ENCODE measurements at regions not wholly inside any gene's neighbourhood (a gene's known extent, or its start where the extent isn't known, plus 50 kb on each side); places are given as distances from the start of the nearest gene placed in this dataset.

DNA sequence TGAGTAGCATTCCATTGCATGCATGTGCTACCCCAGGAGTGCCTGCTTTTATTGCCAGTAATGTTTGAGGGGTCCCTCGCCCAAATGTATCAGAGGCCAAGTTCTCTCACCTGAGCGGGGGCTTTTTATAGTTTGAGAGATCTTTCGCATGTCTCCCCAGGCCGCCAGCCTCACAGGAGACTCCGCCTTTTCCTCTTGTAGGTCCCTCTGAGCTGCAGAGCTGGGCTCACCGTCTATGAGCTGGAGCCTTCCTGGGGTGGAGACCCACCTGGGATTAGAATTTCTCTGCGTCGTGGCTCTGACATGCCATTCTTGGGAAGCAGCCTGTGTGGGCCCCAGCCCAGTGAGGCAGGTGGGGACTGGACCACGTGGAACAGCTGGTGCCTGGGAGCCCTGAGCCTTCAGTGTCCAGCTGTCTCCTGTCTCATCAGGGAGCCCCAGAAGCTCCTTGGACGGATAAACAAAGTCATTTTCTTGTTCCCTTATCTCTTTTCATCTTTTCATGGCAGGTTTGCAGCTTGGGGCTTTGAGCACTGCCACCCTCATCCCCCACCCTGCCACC lies 261.7 kb upstream of the CRY1 start:
- no peak for TF ChIP-seq SUZ12 (IDR thresholded peaks at IDR 0.05)
- no peak for TF ChIP-seq FOXM1 (IDR thresholded peaks at IDR 0.05; ENCODE audit: borderline replicate concordance)
- no peak for TF ChIP-seq BHLHE40 (IDR thresholded peaks at IDR 0.05; ENCODE audit: borderline replicate concordance)
- no peak for TF ChIP-seq ZNF384 (IDR thresholded peaks at IDR 0.05)
- TF ChIP-seq CTBP1 (IDR thresholded peaks at IDR 0.05; ENCODE audit: borderline replicate concordance), result no peak
- TF ChIP-seq ELF4 (IDR thresholded peaks at IDR 0.05), result no peak
- TF ChIP-seq LEF1 (IDR thresholded peaks at IDR 0.05; ENCODE audit: borderline replicate concordance), result no peak
- TF ChIP-seq FOXK2 (IDR thresholded peaks at IDR 0.05), result no peak
- TF ChIP-seq TARDBP (IDR thresholded peaks at IDR 0.05), result no peak
- no peak for TF ChIP-seq ARNT (IDR thresholded peaks at IDR 0.05)
- no peak for TF ChIP-seq SP1 (IDR thresholded peaks at IDR 0.05)
- TF ChIP-seq NFRKB (IDR thresholded peaks at IDR 0.05), result no peak
- TF ChIP-seq, protein P1, sequence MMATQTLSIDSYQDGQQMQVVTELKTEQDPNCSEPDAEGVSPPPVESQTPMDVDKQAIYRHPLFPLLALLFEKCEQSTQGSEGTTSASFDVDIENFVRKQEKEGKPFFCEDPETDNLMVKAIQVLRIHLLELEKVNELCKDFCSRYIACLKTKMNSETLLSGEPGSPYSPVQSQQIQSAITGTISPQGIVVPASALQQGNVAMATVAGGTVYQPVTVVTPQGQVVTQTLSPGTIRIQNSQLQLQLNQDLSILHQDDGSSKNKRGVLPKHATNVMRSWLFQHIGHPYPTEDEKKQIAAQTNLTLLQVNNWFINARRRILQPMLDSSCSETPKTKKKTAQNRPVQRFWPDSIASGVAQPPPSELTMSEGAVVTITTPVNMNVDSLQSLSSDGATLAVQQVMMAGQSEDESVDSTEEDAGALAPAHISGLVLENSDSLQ (IDR thresholded peaks at IDR 0.05), result no peak
